Gastroesophageal sphincter (tissue), 3 donors: ENCODE measurements at regions not wholly inside any gene's neighbourhood (a gene's known extent, or its start where the extent isn't known, plus 50 kb on each side); places are given as distances from the start of the nearest gene placed in this dataset.
"Not testable (repeated sequence)": the region's sequence is repeated elsewhere in the genome, so short reads cannot be mapped to it uniquely, and the experiment has no call there.

Experiments used
- CTCF ChIP-seq, 4 experiments: fragments of 200-600 bp in 2 of 4; fragments of 450-650 bp in 2 of 4; sonication (generic) in 1 of 4; IDR thresholded peaks; one replicate each; pipeline ENCODE4 v1.5.1; 2017 to 2019; ENCODE audit warnings: antibody characterized with exemption in 4 of 4, mild to moderate bottlenecking in 2 of 4, moderate library complexity in 2 of 4
- EP300 ChIP-seq: sonication (generic); formaldehyde crosslinking; IDR thresholded peaks from one replicate; pipeline ENCODE4 v1.6.1; 2017; ENCODE audit warnings: antibody characterized with exemption, mild to moderate bottlenecking
- POLR2A ChIP-seq, 2 donors: fragments of 450-650 bp; IDR thresholded peaks; one replicate each; pipeline ENCODE4 v1.6.1; 2017; ENCODE audit warnings: antibody characterized with exemption in 2 of 2, mild to moderate bottlenecking in 2 of 2, moderate library complexity in 1 of 2
- POLR2AphosphoS5 ChIP-seq: sonication (generic); formaldehyde crosslinking; IDR thresholded peaks from one replicate; pipeline ENCODE4 v1.6.1; 2017; ENCODE audit warnings: antibody characterized with exemption

GRCh38 chr1:817658-818617 is 105.8 kb upstream of the SAMD11 start:
- not testable (repeated sequence) for TF ChIP-seq CTCF (IDR thresholded peaks at IDR 0.05); POLR2AphosphoS5; POLR2A (IDR thresholded peaks at IDR 0.05); EP300
